ENCODE measurements at regions not wholly inside any gene's neighbourhood (a gene's known extent, or its start where the extent isn't known, plus 50 kb on each side); places are given as distances from the start of the nearest gene placed in this dataset.

- ATAC-seq (ENCODE audit: low read depth in 2 of 2) (peak in 1 of 2 donors; percentile 24), DNase-seq (peak in 1 of 3 donors; percentile 10)
- Histone ChIP-seq H3K4me1 (ENCODE audit: control insufficient read depth, insufficient read depth, low read length, poor library complexity, severe bottlenecking) (peaks cover 9% of the 10 kb centered on the region), H3K36me3 (ENCODE audit: control insufficient read depth, insufficient read depth, low read length) (no peaks in the 10 kb centered on the region), H3K4me3 (ENCODE audit: low read depth, low read length) (no peak overlapping the region), H3K9me3 (ENCODE audit: control insufficient read depth in 2 of 2, low read length in 2 of 2) (no peaks in the 10 kb centered on the region), H3K27me3 (ENCODE audit: control insufficient read depth, insufficient read depth, low read length) (no peaks in the 10 kb centered on the region), H3K27ac (ENCODE audit: insufficient read depth, low read length, poor library complexity, severe bottlenecking) (no peak overlapping the region)
- Mint-ChIP-seq H3K27ac (peak overlapping the region in 1 of 3 donors; percentile 13), H3K4me3 (no peak overlapping the region), H3K27me3 (no peaks in the 10 kb centered on the region), H3K36me3 (no peaks in the 10 kb centered on the region), H3K4me1 (peaks cover 0 to 7% (median 4%) of the 10 kb centered on the region in 4 donors), H3K9me3 (peaks cover 0 to 5% (median 0%) of the 10 kb centered on the region in 7 donors)
Measured at GRCh38 chr13:51518827-51519226, 65.4 kb upstream of the WDFY2 start.

GRCh38 chr13:51519771-51520216 is 64.5 kb upstream of the WDFY2 start:
- DNase-seq (no peak), ATAC-seq (ENCODE audit: low read depth in 2 of 2) (no peak)
- H3K27ac Mint-ChIP-seq = no peak overlapping the region

GRCh38 chr13:51520524-51520923 is 63.7 kb upstream of the WDFY2 start:
- Histone ChIP-seq H3K4me1 (ENCODE audit: control insufficient read depth, insufficient read depth, low read length, poor library complexity, severe bottlenecking) (peaks cover 9% of the 10 kb centered on the region), H3K9me3 (ENCODE audit: control insufficient read depth in 2 of 2, low read length in 2 of 2) (no peaks in the 10 kb centered on the region), H3K4me3 (ENCODE audit: low read depth, low read length) (no peak overlapping the region), H3K36me3 (ENCODE audit: control insufficient read depth, insufficient read depth, low read length) (no peaks in the 10 kb centered on the region), H3K27ac (ENCODE audit: insufficient read depth, low read length, poor library complexity, severe bottlenecking) (no peak overlapping the region), H3K27me3 (ENCODE audit: control insufficient read depth, insufficient read depth, low read length) (no peaks in the 10 kb centered on the region)
- Mint-ChIP-seq H3K4me1 (peaks cover 0 to 7% (median 4%) of the 10 kb centered on the region in 4 donors), H3K4me3 (no peak overlapping the region), H3K27me3 (no peaks in the 10 kb centered on the region), H3K9me3 (no peaks in the 10 kb centered on the region), H3K36me3 (no peaks in the 10 kb centered on the region), H3K27ac (no peak overlapping the region)
- no peak for DNase-seq
- no peak for ATAC-seq (ENCODE audit: low read depth in 2 of 2)

More at GRCh38 chr13:51519771-51520216, 64.5 kb upstream of the WDFY2 start:
- Histone ChIP-seq H3K27ac (ENCODE audit: insufficient read depth, low read length, poor library complexity, severe bottlenecking) (no peak overlapping the region), H3K4me3 (ENCODE audit: low read depth, low read length) (no peak overlapping the region), H3K9me3 (ENCODE audit: control insufficient read depth in 2 of 2, low read length in 2 of 2) (no peaks in the 10 kb centered on the region), H3K27me3 (ENCODE audit: control insufficient read depth, insufficient read depth, low read length) (no peaks in the 10 kb centered on the region), H3K36me3 (ENCODE audit: control insufficient read depth, insufficient read depth, low read length) (no peaks in the 10 kb centered on the region), H3K4me1 (ENCODE audit: control insufficient read depth, insufficient read depth, low read length, poor library complexity, severe bottlenecking) (peaks cover 9% of the 10 kb centered on the region)
- H3K27me3 Mint-ChIP-seq = no peaks in the 10 kb centered on the region
- no peaks in the 10 kb centered on the region for H3K36me3 Mint-ChIP-seq
- no peak overlapping the region for H3K4me3 Mint-ChIP-seq
- peaks cover 0 to under 1% (median 0%) of the 10 kb centered on the region in 7 donors for H3K9me3 Mint-ChIP-seq
- H3K4me1 Mint-ChIP-seq = peaks cover 0 to 7% (median 4%) of the 10 kb centered on the region in 4 donors

GRCh38 chr13:51523082-51523518 is 61.2 kb upstream of the WDFY2 start:
- H3K27ac ChIP-seq (ENCODE audit: insufficient read depth, low read length, poor library complexity, severe bottlenecking) = no peak overlapping the region
- no peak overlapping the region for H3K4me3 Mint-ChIP-seq
- H3K4me1 ChIP-seq (ENCODE audit: control insufficient read depth, insufficient read depth, low read length, poor library complexity, severe bottlenecking) = peaks cover 9% of the 10 kb centered on the region

GRCh38 chr13:51524312-51524711 is 60.0 kb upstream of the WDFY2 start:
- no peak overlapping the region for H3K4me3 ChIP-seq (ENCODE audit: low read depth, low read length)
- H3K4me1 ChIP-seq (ENCODE audit: control insufficient read depth, insufficient read depth, low read length, poor library complexity, severe bottlenecking) = peaks cover 9% of the 10 kb centered on the region
- Mint-ChIP-seq H3K27ac (no peak overlapping the region), H3K4me1 (peaks cover 0 to 5% (median 2%) of the 10 kb centered on the region in 4 donors), H3K4me3 (no peak overlapping the region), H3K36me3 (peaks cover 9% of the 10 kb centered on the region), H3K9me3 (peaks cover 0 to 9% (median 0%) of the 10 kb centered on the region in 7 donors), H3K27me3 (peaks cover 4% of the 10 kb centered on the region)
- no peak overlapping the region for H3K27ac ChIP-seq (ENCODE audit: insufficient read depth, low read length, poor library complexity, severe bottlenecking)
- ATAC-seq (ENCODE audit: low read depth in 2 of 2) (no peak), DNase-seq (no peak)
- H3K27me3 ChIP-seq (ENCODE audit: control insufficient read depth, insufficient read depth, low read length) = no peaks in the 10 kb centered on the region
- no peaks in the 10 kb centered on the region for H3K9me3 ChIP-seq (ENCODE audit: control insufficient read depth in 2 of 2, low read length in 2 of 2)
- no peaks in the 10 kb centered on the region for H3K36me3 ChIP-seq (ENCODE audit: control insufficient read depth, insufficient read depth, low read length)

More at GRCh38 chr13:51523082-51523518, 61.2 kb upstream of the WDFY2 start:
- ATAC-seq (ENCODE audit: low read depth in 2 of 2) (no peak), DNase-seq (peak in 1 of 3 donors; percentile 69)
- peaks cover 0 to 6% (median 0%) of the 10 kb centered on the region in 7 donors for H3K9me3 Mint-ChIP-seq
- Histone ChIP-seq H3K36me3 (ENCODE audit: control insufficient read depth, insufficient read depth, low read length) (no peaks in the 10 kb centered on the region), H3K9me3 (ENCODE audit: control insufficient read depth in 2 of 2, low read length in 2 of 2) (no peaks in the 10 kb centered on the region), H3K4me3 (ENCODE audit: low read depth, low read length) (no peak overlapping the region), H3K27me3 (ENCODE audit: control insufficient read depth, insufficient read depth, low read length) (no peaks in the 10 kb centered on the region)
- H3K4me1 Mint-ChIP-seq = peaks cover 0 to 7% (median 4%) of the 10 kb centered on the region in 4 donors
- no peaks in the 10 kb centered on the region for H3K27me3 Mint-ChIP-seq
- H3K27ac Mint-ChIP-seq = peak overlapping the region in 1 of 3 donors; percentile 56
- H3K36me3 Mint-ChIP-seq = peaks cover 4% of the 10 kb centered on the region

- Histone ChIP-seq H3K9me3 (ENCODE audit: control insufficient read depth in 2 of 2, low read length in 2 of 2) (no peaks in the 10 kb centered on the region), H3K27me3 (ENCODE audit: control insufficient read depth, insufficient read depth, low read length) (no peaks in the 10 kb centered on the region), H3K36me3 (ENCODE audit: control insufficient read depth, insufficient read depth, low read length) (no peaks in the 10 kb centered on the region), H3K4me1 (ENCODE audit: control insufficient read depth, insufficient read depth, low read length, poor library complexity, severe bottlenecking) (peaks cover 9% of the 10 kb centered on the region), H3K4me3 (ENCODE audit: low read depth, low read length) (no peak overlapping the region), H3K27ac (ENCODE audit: insufficient read depth, low read length, poor library complexity, severe bottlenecking) (no peak overlapping the region)
- DNase-seq (no peak), ATAC-seq (ENCODE audit: low read depth in 2 of 2) (no peak)
- Mint-ChIP-seq H3K27me3 (peaks cover 4% of the 10 kb centered on the region), H3K4me1 (peaks cover 0 to 5% (median 2%) of the 10 kb centered on the region in 4 donors), H3K4me3 (no peak overlapping the region), H3K36me3 (peaks cover 10% of the 10 kb centered on the region), H3K9me3 (peaks cover 0 to 9% (median 0%) of the 10 kb centered on the region in 7 donors), H3K27ac (no peak overlapping the region)
Measured at GRCh38 chr13:51524829-51525566, 59.3 kb upstream of the WDFY2 start.

- H3K27me3 Mint-ChIP-seq = peaks cover 4% of the 10 kb centered on the region
- peaks cover 11% of the 10 kb centered on the region for H3K36me3 Mint-ChIP-seq
- Histone ChIP-seq H3K27me3 (ENCODE audit: control insufficient read depth, insufficient read depth, low read length) (no peaks in the 10 kb centered on the region), H3K9me3 (ENCODE audit: control insufficient read depth in 2 of 2, low read length in 2 of 2) (no peaks in the 10 kb centered on the region), H3K27ac (ENCODE audit: insufficient read depth, low read length, poor library complexity, severe bottlenecking) (no peak overlapping the region), H3K4me1 (ENCODE audit: control insufficient read depth, insufficient read depth, low read length, poor library complexity, severe bottlenecking) (peaks cover 9% of the 10 kb centered on the region), H3K36me3 (ENCODE audit: control insufficient read depth, insufficient read depth, low read length) (no peaks in the 10 kb centered on the region), H3K4me3 (ENCODE audit: low read depth, low read length) (no peak overlapping the region)
- ATAC-seq (ENCODE audit: low read depth in 2 of 2) = no peak
- H3K27ac Mint-ChIP-seq = no peak overlapping the region
- peaks cover 0 to 5% (median 2%) of the 10 kb centered on the region in 4 donors for H3K4me1 Mint-ChIP-seq
- H3K4me3 Mint-ChIP-seq = no peak overlapping the region
- DNase-seq = no peak
- H3K9me3 Mint-ChIP-seq = peaks cover 0 to 9% (median 2%) of the 10 kb centered on the region in 7 donors
Measured at GRCh38 chr13:51525567-51526167, 58.6 kb upstream of the WDFY2 start.

All from CD4-positive, CD25-positive, alpha-beta regulatory T cell (primary cell).